ENCODE measurements at regions not wholly inside any gene's neighbourhood (a gene's known extent, or its start where the extent isn't known, plus 50 kb on each side); places are given as distances from the start of the nearest gene placed in this dataset.
"Not testable (repeated sequence)": the region's sequence is repeated elsewhere in the genome, so short reads cannot be mapped to it uniquely, and the experiment has no call there.

DNA sequence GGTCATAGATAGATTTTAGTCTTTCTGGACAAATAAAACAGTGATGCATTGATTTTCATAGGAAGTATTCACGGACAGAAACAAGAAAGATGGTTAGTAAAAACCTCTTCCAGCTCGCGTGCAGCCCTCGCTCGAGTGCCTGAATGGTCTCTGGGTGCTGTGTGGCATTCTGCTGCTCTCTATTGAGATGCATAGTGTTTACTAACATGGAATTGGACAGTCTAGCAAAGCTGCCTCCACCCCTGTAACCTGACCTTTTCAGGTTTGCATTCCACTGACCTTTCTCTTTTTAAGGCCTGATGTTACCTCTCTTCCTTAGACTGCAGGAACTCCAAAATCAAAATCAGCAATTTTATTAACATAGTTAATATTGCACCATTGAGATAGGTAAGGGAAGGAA is 643.4 kb downstream of the JRKL start:
- no peak for DNase-seq

DNA sequence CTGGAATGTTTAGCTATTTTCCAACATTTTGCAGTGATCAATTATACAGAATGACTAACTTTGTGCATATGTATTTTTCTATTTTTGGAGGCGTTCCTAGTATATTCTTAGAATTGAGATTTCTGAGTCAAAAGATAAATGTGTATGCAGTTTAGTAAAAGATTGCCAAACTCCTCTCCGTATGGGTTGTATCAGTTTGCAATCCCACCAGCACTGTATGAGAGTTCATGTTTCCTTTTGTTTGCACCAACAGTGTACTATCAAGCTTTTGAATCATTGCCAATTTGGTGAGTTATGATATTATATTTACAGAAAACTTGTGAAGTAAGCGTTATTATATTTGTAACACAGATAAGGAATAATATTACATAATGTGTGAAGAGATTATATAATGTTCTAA is 658.7 kb downstream of the JRKL start:
- no peak for DNase-seq

DNA sequence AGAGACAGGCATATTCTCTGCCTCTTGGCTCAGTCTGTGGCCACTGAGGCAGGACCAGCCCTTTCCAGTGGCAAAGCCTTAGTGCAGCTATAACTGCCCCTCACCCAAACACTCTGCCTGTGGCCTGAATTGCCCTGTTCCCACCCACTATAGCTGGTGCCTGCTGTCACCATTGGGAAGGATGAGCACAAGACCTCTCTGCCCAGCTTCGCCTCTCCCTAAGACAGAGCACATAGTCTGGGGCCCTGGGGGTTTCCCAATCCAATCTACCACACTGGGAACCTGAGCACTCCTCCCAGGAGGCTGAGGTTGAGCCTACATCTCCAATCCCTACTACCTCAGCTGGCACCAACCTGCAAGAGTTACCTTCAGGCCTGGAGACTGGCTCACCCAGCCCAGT is 670.4 kb downstream of the JRKL start:
- no peak for DNase-seq

DNA sequence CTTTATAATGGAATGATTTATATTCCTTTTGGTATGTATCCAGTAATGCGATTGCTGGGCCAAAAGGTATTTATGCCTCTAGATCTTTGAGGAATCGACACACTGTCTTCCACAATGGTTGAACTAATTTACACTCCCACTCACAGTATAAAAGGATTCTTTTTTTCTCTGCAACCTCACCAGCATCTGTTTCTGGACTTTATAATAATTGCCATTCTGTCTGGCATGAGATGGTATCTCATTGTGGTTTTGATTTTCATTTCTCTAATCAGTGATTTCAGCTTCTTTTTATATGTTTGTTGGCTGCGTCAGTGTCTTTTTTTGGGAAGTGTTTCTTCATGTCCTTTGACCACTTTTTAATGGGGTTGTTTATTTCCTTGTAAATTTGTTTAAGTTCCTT is 679.3 kb downstream of the JRKL start:
- DNase-seq: no peak

DNA sequence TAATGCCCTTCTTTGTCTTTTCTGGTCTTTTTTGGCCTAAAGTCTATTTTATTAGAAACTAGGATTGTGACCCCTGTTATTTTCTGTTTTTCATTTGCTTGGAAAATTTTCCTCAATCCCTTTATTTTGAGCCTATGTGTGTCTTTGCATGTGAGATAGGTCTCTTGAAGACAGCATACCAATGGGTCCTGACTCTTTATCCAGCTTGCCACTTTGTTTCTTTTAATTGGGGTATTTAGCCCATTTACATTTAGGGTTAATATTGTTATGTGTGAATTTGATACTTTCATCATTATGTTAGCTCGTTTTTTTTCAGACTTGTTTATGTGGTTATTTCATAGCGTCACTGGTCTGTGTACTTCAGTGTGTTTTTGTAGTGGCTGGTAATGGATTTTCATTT is 682.6 kb downstream of the JRKL start:
- no peak for DNase-seq

DNA sequence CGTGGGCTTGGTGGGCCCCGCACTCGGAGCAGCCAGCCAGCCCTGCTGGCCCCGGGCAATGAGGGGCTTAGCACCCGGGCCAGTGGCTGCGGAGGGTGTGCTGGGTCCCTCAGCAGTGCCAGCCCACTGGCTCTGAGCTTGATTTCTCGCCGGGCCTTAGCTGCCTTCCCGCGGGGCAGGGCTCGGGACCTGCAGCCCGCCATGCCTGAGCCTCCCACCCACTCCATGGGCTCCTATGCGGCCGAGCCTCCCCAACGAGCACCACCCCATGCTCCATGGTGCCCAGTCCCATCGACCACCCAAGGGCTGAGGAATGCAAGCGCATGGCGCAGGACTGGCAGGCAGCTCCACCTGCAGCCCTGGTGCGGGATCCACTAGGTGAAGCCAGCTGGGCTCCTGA is 686.9 kb downstream of the JRKL start:
- DNase-seq: not testable (repeated sequence)

DNA sequence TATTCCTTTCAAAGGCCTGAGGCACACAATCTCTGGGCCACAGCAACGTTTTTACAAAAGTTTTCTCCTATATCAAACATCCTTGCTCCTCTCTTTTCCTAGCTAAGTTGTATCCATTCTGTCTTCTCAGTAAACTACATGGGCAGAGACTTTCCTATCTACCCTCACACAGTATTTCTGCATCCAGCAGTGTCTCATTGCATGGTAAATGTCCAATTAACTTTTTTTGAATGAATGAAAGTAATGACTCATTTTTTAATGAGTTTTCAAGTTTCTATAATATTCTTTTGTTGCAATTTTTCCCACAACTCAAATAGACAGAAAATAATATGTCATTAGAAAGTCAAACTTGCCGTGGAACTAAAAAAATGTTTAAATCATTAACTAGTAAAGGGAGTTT is 688.6 kb downstream of the JRKL start:
- no peak for DNase-seq

DNA sequence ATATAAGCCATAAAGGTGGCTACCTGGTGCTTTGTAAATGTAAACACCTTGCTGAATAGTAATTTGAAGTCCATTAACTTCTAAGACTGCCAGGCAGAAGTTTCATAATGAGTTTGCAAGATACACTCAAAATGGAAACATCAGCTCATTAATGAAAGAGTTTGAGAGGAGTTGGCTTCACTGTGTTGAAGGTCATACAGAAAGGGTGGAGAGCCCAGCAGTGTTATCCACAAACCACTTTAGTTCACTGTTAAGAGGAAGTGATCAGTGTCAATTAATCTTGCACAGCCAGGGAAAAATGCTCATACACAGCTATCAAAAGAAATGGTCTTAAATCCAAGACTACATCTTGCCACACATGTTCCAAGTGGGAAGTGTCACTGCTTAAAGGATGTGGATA is 689.4 kb downstream of the JRKL start:
- no peak for DNase-seq

DNA sequence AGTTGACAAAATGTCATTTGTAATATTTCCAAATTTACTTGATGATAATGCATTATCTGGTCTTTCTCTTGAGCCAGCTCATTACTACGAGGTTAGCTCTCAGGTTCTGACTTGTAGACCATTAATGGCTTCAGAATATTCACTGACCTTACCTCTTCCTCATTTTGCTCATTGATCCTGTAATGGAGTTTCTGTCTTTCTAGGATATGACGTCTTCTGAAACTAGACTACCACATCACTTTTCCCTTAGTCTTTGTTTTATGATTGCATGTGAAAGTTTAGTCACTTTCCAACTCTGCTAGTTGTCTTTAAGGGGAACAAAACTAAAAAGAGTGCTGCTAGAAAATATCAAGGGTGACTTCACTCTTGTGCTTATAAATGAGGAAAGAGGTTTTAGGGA is 697.6 kb downstream of the JRKL start:
- DNase-seq: no peak

DNA sequence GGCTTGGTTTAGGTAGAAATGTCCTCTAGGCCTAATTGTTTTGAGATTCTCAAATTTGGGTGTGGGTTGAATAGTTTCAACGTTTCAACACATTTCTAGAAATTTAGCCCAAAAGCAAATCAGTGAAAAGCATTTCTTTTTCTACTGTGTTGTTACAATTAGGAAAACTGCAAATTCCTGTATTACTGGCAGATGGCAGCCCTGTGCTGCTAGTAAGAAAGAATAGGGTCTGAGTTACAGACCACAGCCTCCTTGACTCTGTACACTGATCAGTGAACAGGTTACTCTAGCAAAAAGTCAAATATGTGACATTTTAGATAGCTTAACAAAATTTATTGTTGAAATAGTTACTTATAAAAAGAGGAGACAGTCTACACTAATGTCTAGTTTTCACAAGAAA is 703.0 kb downstream of the JRKL start:
- no peak for DNase-seq

DNA sequence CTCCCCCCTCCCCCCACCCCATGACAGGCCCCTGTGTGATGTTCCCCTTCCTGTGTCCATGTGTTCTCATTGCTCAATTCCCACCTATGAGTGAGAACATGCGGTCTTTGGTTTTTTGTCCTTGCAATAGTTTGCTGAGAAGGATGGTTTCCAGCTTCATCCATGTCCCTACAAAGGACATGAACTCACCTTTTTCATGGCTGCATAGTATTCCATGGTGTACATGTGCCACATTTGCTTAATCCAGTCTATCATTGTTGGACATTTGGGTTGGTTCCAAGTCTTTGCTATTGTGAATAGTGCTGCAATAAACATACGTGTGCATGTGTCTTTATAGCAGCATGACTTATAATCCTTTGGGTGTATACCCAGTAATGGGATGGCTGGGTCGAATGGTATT is 712.4 kb downstream of the JRKL start:
- DNase-seq: not testable (repeated sequence)

DNA sequence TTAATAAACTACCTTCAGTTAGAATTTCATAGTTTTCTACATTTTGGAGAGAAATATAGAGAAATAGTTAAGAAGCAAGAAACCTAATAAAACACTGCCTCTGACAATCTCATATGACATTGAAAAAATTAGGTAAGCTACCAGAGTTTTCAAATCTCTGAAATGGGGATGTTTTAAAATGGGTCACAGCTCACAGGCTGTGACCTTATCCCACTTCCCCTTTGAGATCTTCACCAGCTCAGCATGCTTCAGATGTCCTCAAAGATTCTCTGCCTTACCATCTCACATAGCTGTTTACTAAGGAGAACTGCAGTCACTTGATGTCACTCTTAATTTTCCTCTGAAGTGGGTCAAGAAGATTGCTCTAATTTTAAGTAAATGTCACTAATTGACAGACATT is 717.8 kb downstream of the JRKL start:
- DNase-seq: no peak

DNA sequence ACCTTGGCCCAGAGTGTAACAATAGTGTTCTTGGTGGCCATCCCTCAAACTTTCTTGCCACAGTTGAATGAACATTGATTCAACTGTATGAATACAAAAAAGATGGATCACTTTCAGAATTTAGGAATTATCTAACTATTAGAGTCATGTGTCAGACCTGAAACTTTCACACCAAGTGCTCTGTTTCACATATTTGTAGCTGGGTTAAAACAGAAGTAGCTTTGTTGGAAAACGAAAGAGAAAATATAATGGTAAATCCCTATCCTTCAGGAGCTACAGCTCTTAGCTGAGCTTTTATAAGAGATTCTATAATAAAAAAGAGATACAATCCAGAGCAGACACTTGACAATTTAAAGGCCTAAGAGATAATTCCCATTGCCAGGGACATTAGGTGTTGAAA is 719.3 kb downstream of the JRKL start:
- DNase-seq: no peak

DNA sequence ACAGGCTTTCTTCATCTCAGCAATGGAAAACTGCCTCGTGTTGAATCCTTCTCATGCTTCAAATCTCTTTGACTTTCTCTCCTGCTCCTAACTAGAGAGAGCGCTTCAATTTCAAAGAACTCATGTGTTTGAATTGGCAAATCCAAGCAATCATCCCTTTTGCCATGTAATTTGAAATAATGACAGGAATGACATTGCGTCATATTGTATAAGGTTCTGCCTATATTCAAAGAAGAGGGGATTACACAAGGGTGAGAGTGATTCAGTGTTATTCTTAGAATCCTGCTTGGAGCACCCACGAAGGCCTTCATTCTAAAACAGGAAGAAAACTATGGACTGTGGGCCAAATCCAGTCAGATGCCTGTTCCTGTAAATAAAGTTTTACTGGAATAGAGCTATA is 720.6 kb downstream of the JRKL start:
- no peak for DNase-seq

DNA sequence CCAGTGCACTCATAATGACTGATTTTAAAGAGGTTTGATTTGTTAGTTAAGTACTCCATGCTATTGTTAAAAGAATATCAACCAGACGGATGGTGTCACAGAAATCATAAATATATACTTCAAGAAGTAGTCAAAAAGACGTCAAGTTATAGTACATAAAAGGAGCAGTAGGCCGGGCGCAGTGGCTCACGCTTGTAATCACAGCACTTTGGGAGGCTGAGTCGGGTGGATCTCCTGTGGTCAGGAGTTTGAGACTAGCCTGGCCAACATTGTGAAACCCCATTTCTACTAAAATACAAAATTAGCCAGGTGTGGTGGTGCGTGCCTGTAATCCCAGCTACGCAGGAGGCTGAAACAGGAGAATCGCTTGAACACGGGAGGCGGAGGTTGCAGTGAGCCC is 721.7 kb downstream of the JRKL start:
- no peak for DNase-seq

DNA sequence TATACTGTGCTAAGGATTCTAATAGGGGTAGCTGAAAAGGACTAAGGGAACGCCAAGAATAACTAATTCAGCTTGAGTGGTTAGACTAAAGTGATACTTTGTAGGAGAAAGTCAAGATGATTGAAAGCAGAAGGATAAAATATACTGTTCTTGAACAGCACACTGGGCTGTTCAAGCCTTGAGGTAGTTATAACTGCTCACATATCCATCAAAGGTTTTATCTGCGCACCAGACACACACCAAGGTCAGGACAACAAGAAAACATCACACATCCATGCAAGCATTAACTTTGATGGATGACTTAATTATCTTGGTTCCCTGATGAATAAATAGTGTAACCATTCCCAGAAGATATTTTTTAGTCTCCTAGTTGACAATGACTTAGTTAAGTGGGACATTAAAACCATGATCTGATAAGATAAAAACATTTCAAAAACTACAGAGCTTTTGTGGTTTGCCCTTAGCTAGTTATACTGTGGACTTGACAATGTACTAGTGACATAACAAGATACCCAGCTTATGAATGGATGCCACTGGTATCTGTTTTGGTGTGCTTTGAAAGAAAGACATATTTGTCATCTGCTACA is 728.9 kb downstream of the JRKL start:
- no peak for DNase-seq

DNA sequence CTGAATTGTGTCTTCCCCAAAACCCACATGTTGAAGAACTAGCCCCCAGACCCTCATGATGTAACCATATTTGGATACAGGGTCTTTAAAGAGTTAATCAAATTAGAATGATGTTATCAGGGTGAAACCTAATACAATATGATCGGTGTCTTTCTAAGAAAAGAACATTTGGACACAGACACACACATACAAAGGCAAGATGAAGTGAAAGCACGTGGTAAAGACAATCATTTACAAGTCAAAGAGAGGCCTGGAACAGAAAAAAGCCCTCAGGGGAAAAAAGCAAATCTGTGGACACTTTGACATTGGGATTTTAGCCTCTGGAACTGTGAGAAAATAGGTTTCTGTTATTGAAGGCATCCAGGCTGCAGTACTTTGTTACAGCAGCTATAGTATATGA is 733.4 kb downstream of the JRKL start:
- no peak for DNase-seq

DNA sequence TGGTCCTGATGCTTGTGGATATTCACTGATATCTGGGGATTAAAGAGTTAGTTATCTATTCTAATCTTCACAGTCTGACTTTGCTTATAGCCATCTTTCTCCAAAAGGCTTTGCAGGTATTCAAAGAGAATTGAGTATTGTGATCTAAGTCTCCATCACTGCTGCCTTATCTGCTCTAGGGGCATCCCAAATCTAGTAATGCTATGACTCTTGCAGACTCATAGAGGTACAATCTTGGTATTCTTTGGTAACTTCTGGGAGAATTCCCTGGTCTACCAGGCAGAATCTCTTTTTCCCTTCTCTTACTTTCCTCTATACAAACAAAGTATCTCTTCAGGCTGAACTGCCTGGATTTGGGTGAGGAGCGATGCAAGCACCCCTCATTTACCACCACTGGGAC is 746.3 kb downstream of the JRKL start:
- DNase-seq: no peak

DNA sequence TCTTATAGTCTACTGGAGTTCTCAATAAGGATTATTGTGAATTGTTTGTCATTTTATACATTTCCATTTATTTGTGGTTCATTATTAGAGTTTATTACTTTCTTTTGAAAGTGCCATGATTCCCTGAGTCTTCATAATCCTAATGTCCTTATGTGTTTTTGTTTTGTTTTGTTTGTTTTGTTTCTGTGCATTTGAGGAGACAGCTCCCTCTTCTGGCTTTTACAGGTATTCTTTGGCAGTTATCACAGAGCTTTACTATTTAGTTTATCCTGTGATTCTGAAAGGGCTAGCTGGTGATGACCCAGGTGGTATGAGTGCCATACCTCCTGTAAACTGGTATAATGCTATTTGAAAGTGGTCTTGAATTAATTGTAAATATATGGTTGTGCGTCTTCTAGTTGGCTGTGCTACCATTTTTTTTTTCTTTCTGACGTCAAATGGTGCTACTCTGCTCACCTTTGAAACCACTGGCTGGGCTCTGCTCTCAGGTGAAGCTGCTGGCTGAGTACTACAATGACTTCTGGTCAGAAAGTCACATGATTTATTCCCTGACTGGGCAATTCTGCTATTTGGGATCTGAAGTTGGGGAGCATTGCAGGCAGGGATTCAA is 751.2 kb downstream of the JRKL start:
- no peak for DNase-seq

DNA sequence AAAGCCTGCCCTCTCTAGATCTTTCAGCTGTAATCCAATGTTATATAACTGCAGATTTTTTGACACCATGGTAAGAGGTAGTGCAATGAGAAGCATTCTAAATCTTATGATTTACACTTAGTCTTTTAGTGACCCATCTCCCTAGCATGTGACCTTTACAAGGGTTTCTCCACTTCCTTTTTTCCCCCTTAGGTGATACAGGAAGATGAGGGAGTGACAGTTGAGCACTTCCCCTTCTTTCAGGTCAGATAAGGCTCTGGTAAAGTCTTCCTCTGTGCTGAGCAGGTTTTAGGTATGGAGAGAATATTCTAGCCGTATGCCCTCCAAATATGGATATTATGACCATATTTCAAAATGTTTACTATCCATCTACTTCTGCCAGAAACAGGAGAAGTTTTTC is 753.6 kb downstream of the JRKL start:
- DNase-seq: no peak

DNA sequence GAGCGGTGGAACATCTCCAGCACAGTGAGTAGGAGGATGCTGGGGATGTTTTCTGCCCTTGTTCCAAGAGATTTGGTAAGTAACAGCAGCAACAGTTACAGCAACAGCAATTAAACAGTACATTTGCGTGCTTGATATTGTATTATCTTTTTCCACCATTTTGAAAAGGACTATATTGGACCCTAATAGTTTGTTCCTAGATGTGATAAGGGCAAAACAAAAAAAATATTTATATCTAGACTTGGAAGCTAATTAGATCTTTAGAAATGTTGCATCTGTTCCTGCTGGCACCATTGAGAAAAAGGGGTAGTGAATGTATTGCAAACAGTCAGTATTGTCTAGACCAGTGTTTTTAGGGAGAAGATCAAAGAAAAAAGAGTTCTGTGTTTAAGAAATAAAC is 759.9 kb downstream of the JRKL start:
- DNase-seq: no peak

DNA sequence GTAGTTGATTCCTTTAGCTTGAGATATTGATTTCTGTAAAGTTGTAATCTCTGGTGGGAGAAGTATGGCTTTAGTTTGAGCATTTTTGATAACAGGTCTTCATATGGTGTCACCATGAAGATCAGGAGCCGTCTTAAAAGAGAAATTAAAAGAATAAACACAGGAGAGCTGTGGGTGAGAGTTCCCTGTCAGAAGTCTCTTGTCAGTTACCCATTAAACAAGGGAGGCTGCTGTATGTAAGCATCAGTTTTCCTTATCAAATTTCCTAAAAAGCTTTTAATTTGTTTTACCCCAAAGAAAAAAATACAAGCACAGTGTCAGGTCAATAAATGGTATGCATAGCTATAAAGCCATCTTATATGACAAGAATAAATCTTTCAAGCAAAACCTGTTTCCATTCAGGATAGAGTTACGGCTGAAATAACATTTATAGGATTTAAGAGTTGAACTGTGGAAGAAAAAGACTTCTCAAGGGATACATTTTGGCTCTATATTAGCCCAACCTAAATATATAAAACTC is 767.5 kb downstream of the JRKL start:
- DNase-seq: no peak

DNA sequence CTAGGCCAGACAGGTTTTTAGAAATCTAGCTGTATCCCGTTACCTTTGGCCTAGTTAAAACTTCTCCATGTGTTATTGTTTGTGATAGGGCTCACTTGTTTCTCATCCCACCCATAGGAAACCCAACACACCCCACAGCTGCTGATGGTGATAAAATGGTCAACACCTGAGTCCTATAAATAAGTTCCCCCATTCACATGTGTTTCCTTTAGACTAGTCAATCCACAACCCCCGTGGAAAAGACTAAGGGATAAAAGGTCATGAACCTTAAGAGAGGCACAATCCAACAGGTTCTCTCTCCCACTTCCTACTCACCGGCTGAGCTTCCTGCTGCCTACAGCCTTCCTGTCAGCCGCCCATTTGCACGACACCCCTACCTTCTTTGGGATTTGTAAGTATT is 768.4 kb downstream of the JRKL start:
- no peak for DNase-seq

DNA sequence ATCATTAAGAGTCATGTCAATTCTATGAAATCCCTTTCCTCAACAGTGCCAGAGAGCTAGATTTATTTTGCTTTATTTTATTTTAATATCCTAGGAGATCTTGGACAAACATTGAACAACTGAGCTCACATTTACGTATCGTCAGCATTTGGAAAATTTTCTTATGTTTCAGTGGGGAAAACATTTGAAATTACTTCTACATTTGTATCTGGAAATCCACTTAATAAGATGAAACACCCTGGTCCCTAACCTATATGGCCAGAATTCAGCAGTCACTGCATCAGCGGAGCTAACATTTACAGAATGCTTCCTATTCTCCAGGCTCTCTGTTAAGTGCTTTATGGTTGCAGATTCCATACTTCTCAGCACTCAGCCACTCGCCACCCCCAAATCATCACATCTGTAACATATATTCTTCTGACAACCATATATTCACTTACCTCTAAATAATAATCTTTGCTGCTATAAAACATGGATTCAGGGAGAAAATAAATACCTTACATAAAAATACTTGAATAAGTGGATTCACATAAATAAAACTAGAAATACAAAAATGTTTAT is 773.9 kb downstream of the JRKL start:
- DNase-seq: no peak

Measured in DMS79 (cell line).